GM12878 (cell line): ENCODE measurements at regions not wholly inside any gene's neighbourhood (a gene's known extent, or its start where the extent isn't known, plus 50 kb on each side); places are given as distances from the start of the nearest gene placed in this dataset.

Source experiments
- ATAC-seq: fragments of 200-7000 bp; cut with Tn5 transposase; 3 replicates; pipeline ENCODE4 v1.9.1; 2020; ENCODE audit warnings: mild to moderate bottlenecking, moderate library complexity
- BruUV-seq: library from RNA; stranded (reverse); fragments of 400-500 nt; replicated peaks from 2 replicates; lab custom pipeline; 2021; lab: Mats Ljungman, UMichigan
- CTCF ChIA-PET: fragments of 300-600 bp; sonication (Branson Sonifier 250); formaldehyde crosslinking; extraction: SDS; loops from one replicate; lab custom pipeline; 2021; ENCODE audit warnings: inconsistent platforms; lab: Yijun Ruan, JAX
- POLR2A ChIA-PET: fragments of 350-600 bp; formaldehyde crosslinking; extraction: SDS; loops from one replicate; lab custom pipeline; 2021; ENCODE audit warnings: inconsistent platforms; lab: Charles Lee
- RAD21 ChIA-PET: fragments of 300-600 bp; sonication (Branson Sonifier 250); formaldehyde crosslinking; loops from one replicate; lab custom pipeline; 2023; ENCODE audit warnings: antibody characterized with exemption; ENCODE audit not compliant: unreplicated experiment; lab: Charles Lee
- SMC1A ChIA-PET: fragments of 300-600 bp; sonication (Branson Sonifier 250); formaldehyde crosslinking; loops from one replicate; lab custom pipeline; 2023; ENCODE audit not compliant: unreplicated experiment, uncharacterized antibody; lab: Charles Lee
- DNase-seq: peaks from one replicate; pipeline ENCODE4 v3.0.0-alpha.2; 2011; ENCODE audit warnings: low read depth, low spot score
- FAIRE-seq: peaks from 3 replicates; lab custom pipeline; 2011; peaks lifted over from hg19 to GRCh38; lab: Jason Lieb, UNC
- H2AFZ ChIP-seq: 2 replicates; pipeline ENCODE4 v1.6.0; 2011; ENCODE audit warnings: low read depth, low read length, control low read depth; ENCODE audit not compliant: control insufficient read depth
- H3K27ac ChIP-seq: 2 replicates; pipeline ENCODE4 v1.5.1; 2011; ENCODE audit warnings: control low read depth; ENCODE audit not compliant: control insufficient read depth, insufficient read depth
- H3K27me3 ChIP-seq, 2 experiments: replicated peaks in 1 of 2; 2 replicates each; pipeline versions ENCODE4 v1.6.0 to v1.6.1; 2011; ENCODE audit warnings: low read length in 1 of 2; ENCODE audit not compliant: control insufficient read depth in 2 of 2, insufficient read depth in 2 of 2
- H3K36me3 ChIP-seq, 2 experiments: 2 replicates each; pipeline ENCODE4 v1.5.1; 2011; ENCODE audit warnings: low read length in 1 of 2; ENCODE audit not compliant: control insufficient read depth in 2 of 2, insufficient read depth in 2 of 2
- H3K4me1 ChIP-seq: 2 replicates; pipeline ENCODE4 v1.6.1; 2011; ENCODE audit warnings: mild to moderate bottlenecking, low read length, moderate library complexity, mixed read lengths; ENCODE audit not compliant: control insufficient read depth, insufficient read depth
- H3K4me2 ChIP-seq: 2 replicates; pipeline ENCODE4 v1.6.0; 2011; ENCODE audit warnings: control low read depth; ENCODE audit not compliant: control insufficient read depth, insufficient read depth
- H3K4me3 ChIP-seq: fragments of 200-600 bp; sonication (generic); 2 replicates; pipeline ENCODE4 v1.5.1; 2016
- H3K79me2 ChIP-seq: 2 replicates; pipeline ENCODE4 v1.6.0; 2011; ENCODE audit warnings: low read length; ENCODE audit not compliant: control insufficient read depth, insufficient read depth
- H3K9ac ChIP-seq: 2 replicates; pipeline ENCODE4 v1.8.0; 2011; ENCODE audit warnings: low read length, control low read depth, mixed read lengths; ENCODE audit not compliant: control insufficient read depth, insufficient read depth
- H3K9me3 ChIP-seq: replicated peaks from 3 replicates; pipeline ENCODE4 v1.5.1; 2011; ENCODE audit warnings: mild to moderate bottlenecking, low read length; ENCODE audit not compliant: control insufficient read depth, insufficient read depth
- H4K20me1 ChIP-seq: 2 replicates; pipeline ENCODE4 v1.6.0; 2011; ENCODE audit not compliant: control insufficient read depth, insufficient read depth
- CTCF ChIP-seq, 3 experiments: IDR thresholded peaks in 2 of 3; conservative IDR thresholded peaks in 1 of 3; 2 replicates each; pipeline ENCODE4 v1.5.1; 2011; ENCODE audit warnings: low read depth in 3 of 3, low read length in 3 of 3, mild to moderate bottlenecking in 3 of 3, control low read depth in 2 of 3, moderate library complexity in 2 of 3, inconsistent platforms in 1 of 3, mixed read lengths in 1 of 3; ENCODE audit not compliant: control insufficient read depth in 2 of 3, insufficient read depth in 1 of 3; ENCODE audit errors: extremely low read depth in 1 of 3
- EED ChIP-seq: sonication (generic); IDR thresholded peaks from 2 replicates; pipeline ENCODE4 v1.6.1; 2016; ENCODE audit warnings: antibody characterized with exemption, low read depth
- HSF1 ChIP-seq: fragments of 150-350 bp; IDR thresholded peaks from 2 replicates; pipeline ENCODE4 v1.6.1; 2014; ENCODE audit warnings: mild to moderate bottlenecking, low read depth, low read length
- KDM1A ChIP-seq: fragments of 200-600 bp; sonication (generic); IDR thresholded peaks from 2 replicates; pipeline ENCODE4 v1.6.1; 2016; ENCODE audit warnings: borderline replicate concordance
- MXI1 ChIP-seq: fragments of 150-350 bp; IDR thresholded peaks from 2 replicates; pipeline ENCODE4 v1.6.1; 2011; ENCODE audit warnings: low read depth, mild to moderate bottlenecking, inconsistent platforms, low read length, improper control_type of control experiment
- NBN ChIP-seq: fragments of 450-650 bp; IDR thresholded peaks from 2 replicates; pipeline ENCODE4 v1.6.1; 2016
- REST ChIP-seq: IDR thresholded peaks from 2 replicates; pipeline ENCODE4 v1.6.1; 2012; ENCODE audit warnings: mild to moderate bottlenecking, low read depth, low read length
- SRF ChIP-seq, 2 experiments: IDR thresholded peaks; 2 replicates each; pipeline ENCODE4 v1.6.1; 2011; ENCODE audit warnings: low read depth in 2 of 2, low read length in 2 of 2, mild to moderate bottlenecking in 1 of 2, moderate library complexity in 1 of 2
- TCF7 ChIP-seq: IDR thresholded peaks from 2 replicates; pipeline ENCODE4 v1.6.1; 2014; ENCODE audit warnings: antibody characterized with exemption, borderline replicate concordance
- ZBTB11 ChIP-seq: fragments of 450-650 bp; formaldehyde crosslinking; IDR thresholded peaks from 2 replicates; pipeline ENCODE4 v1.5.0; 2022; ENCODE audit warnings: mild to moderate bottlenecking, missing genetic modification characterization
- WGBS: methylation state at CpG from one replicate; pipeline ENCODE4 v1.1.6; 2016; ENCODE audit warnings: low lambda C conversion rate; ENCODE audit not compliant: insufficient replicate concordance, insufficient coverage; ENCODE audit errors: missing lambda C conversion rate; 5-methylcytosine and 5-hydroxymethylcytosine counted together
- in situ Hi-C: fragments of 300-500 bp; cut with MboI; formaldehyde crosslinking; loops from 9 replicates; pipeline ENCODE4 v1.14.3; 2018; ENCODE audit warnings: mixed read lengths
- intact Hi-C: fragments of 100-400 bp; cut with micrococcal nuclease; formaldehyde crosslinking; loops from one replicate; pipeline ENCODE4 v1.14.2; 2022; ENCODE audit not compliant: unreplicated experiment

GRCh38 chr15:62532367-62532766 is 367.3 kb upstream of the C2CD4B start:
- CTCF ChIA-PET = interaction anchor here (1.2 kb wide), 1 partner anchor 210 kb away, joined by 3 read pairs; no protein-coding TSS in a partner anchor
- H3K27ac ChIP-seq = no peak overlapping the region
- RAD21 ChIA-PET = no interaction called here
- no peaks in the 10 kb centered on the region; a peak in 1 of 4 replicates for H3K27me3 ChIP-seq
- H3K36me3 ChIP-seq = no peaks in the 10 kb centered on the region
- in situ Hi-C loops (no loop called here), intact Hi-C loops (no loop called here)
- H3K4me2 ChIP-seq = no peak overlapping the region
- H2AFZ ChIP-seq = no peak overlapping the region
- no peaks in the 10 kb centered on the region for H3K79me2 ChIP-seq
- BruUV-seq = no TSS peak
- H3K4me3 ChIP-seq = no peak overlapping the region
- H4K20me1 ChIP-seq = no peaks in the 10 kb centered on the region
- 19% methylated on average over 2 of the region's 2 CpGs for WGBS
- no peak for FAIRE-seq
- no peak for TF ChIP-seq REST
- TF ChIP-seq EED = no peak
- no peak for TF ChIP-seq HSF1
- no peak for TF ChIP-seq NBN
- no peak for TF ChIP-seq CTCF (IDR thresholded peaks at IDR 0.05 in 2 of 3, conservative IDR thresholded peaks at IDR 0.05 in 1 of 3; ENCODE audit: control insufficient read depth in 2 of 3, extremely low read depth in 1 of 3, insufficient read depth in 1 of 3, low read depth in 3 of 3, low read length in 3 of 3)
- no peak for TF ChIP-seq MXI1
- TF ChIP-seq ZBTB11 (CRISPR knock-in tag) = no peak
- no peak for TF ChIP-seq TCF7
- no peak for TF ChIP-seq KDM1A
- no peak for TF ChIP-seq SRF (IDR thresholded peaks at IDR 0.05; ENCODE audit: low read depth in 2 of 2, low read length in 2 of 2)
- TF ChIP-seq, all 136 proteins: peak for 0
- DNase-seq (no peak), ATAC-seq (no peak)
- Histone ChIP-seq H3K9ac (no peak overlapping the region), H3K4me1 (no peaks in the 10 kb centered on the region), H3K9me3 (no peaks in the 10 kb centered on the region)
- ChIA-PET POLR2A (no interaction called here), SMC1A (no interaction called here)
